ENCODE measurements at regions not wholly inside any gene's neighbourhood (a gene's known extent, or its start where the extent isn't known, plus 50 kb on each side); places are given as distances from the start of the nearest gene placed in this dataset.
A peak's percentile ranks its signal among the peaks of the same experiment; 100 is the strongest.

GRCh38 chr5:173472164-173472563 lies 143.9 kb upstream of the STC2 start:
- TF ChIP-seq CTCF (IDR thresholded peaks at IDR 0.05) = no peak
- TF ChIP-seq POLR2A (IDR thresholded peaks at IDR 0.05) = peak in 1 of 2 donors; percentile 43
- TF ChIP-seq EP300 (IDR thresholded peaks at IDR 0.05) = peak; percentile 64 to 98
